ENCODE measurements at regions not wholly inside any gene's neighbourhood (a gene's known extent, or its start where the extent isn't known, plus 50 kb on each side); places are given as distances from the start of the nearest gene placed in this dataset.

- no peak overlapping the region for H3K9ac ChIP-seq (ENCODE audit: extremely low read depth, insufficient read length, low read length)
- H3K14ac ChIP-seq (ENCODE audit: insufficient read depth, low read length), result no peak overlapping the region
- no peak overlapping the region for H4K91ac ChIP-seq (ENCODE audit: insufficient read length, low read depth, low read length)
- no peaks in the 10 kb centered on the region for H4K20me1 ChIP-seq (ENCODE audit: control insufficient read depth, insufficient read depth, insufficient read length)
- H3K79me1 ChIP-seq (ENCODE audit: insufficient read depth, low read depth, low read length, poor library complexity, severe bottlenecking), result no peaks in the 10 kb centered on the region
- Mint-ChIP-seq H3K4me3 (no peak overlapping the region), H3K27me3 (ENCODE audit: low read depth) (no peaks in the 10 kb centered on the region), H3K27ac (no peak overlapping the region), H3K9me3 (no peaks in the 10 kb centered on the region), H3K36me3 (ENCODE audit: insufficient read depth in 1 of 3, low read depth in 3 of 3) (no peaks in the 10 kb centered on the region), H3K4me1 (peaks cover 9% of the 10 kb centered on the region in 2 experiments)
- no peak overlapping the region for H2BK12ac ChIP-seq (ENCODE audit: insufficient read length, low read depth, low read length)
- H3K27me3 ChIP-seq (ENCODE audit: insufficient read depth, low read length), result no peaks in the 10 kb centered on the region
- no CpG with 5 or more reads among the region's 3 CpGs for WGBS (ENCODE audit: extremely low coverage, insufficient read length, low lambda C conversion rate)
- H3K4me2 ChIP-seq (ENCODE audit: insufficient read depth, insufficient read length, low read length), result no peak overlapping the region
- no peak overlapping the region for H2BK120ac ChIP-seq (ENCODE audit: low read depth, low read length, poor library complexity, severe bottlenecking)
- no peak overlapping the region for H2BK5ac ChIP-seq (ENCODE audit: insufficient read length, low read length)
- H2AFZ ChIP-seq (ENCODE audit: low read length), result no peak overlapping the region
- no peak for TF ChIP-seq CTCF (conservative IDR thresholded peaks at IDR 0.05)
- no peaks in the 10 kb centered on the region for H3K23me2 ChIP-seq (ENCODE audit: insufficient read length, low read depth, low read length, poor library complexity, severe bottlenecking)
- no peak overlapping the region for H3K27ac ChIP-seq (ENCODE audit: insufficient read length, low read depth, low read length)
- H3K18ac ChIP-seq (ENCODE audit: insufficient read length, low read depth, low read length), result no peak overlapping the region
- no peak overlapping the region for H3K56ac ChIP-seq (ENCODE audit: insufficient read length, low read depth, low read length)
- no peak for DNase-seq
- H3T11ph ChIP-seq (ENCODE audit: low read length), result no peak overlapping the region
- H3K23ac ChIP-seq (ENCODE audit: insufficient read length, low read depth, low read length), result no peak overlapping the region
- H3K4me1 ChIP-seq (ENCODE audit: insufficient read depth, low read length), result no peaks in the 10 kb centered on the region; the same call in 1 of the 2 replicates
- no peak overlapping the region for H4K8ac ChIP-seq (replicated peaks; ENCODE audit: insufficient read length, low read depth, low read length)
- H2BK20ac ChIP-seq (ENCODE audit: low read depth, low read length, poor library complexity, severe bottlenecking), result no peak overlapping the region
- no peak overlapping the region for H4K5ac ChIP-seq (ENCODE audit: insufficient read length, low read depth, low read length)
- H3K9me3 ChIP-seq (ENCODE audit: control insufficient read depth, low read depth, low read length), result no peaks in the 10 kb centered on the region
- no peak overlapping the region for H2AK5ac ChIP-seq (ENCODE audit: insufficient read length, low read length)
- H2BK15ac ChIP-seq (ENCODE audit: low read depth, low read length), result no peak overlapping the region
- no peaks in the 10 kb centered on the region for H3K79me2 ChIP-seq (ENCODE audit: insufficient read depth, low read length)
- no peak overlapping the region for H3K4ac ChIP-seq (ENCODE audit: low read depth, low read length)
These were observed 93.8 kb upstream of the FSIP2 start for GRCh38 chr2:185644828-185645227.

All from H9 (cell line).